HUDEP-2 (cell line): ENCODE measurements at regions not wholly inside any gene's neighbourhood (a gene's known extent, or its start where the extent isn't known, plus 50 kb on each side); places are given as distances from the start of the nearest gene placed in this dataset.
A peak's percentile ranks its signal among the peaks of the same experiment; 100 is the strongest.
"Not testable (repeated sequence)": the region's sequence is repeated elsewhere in the genome, so short reads cannot be mapped to it uniquely, and the experiment has no call there.

Experiments
- DNase-seq, 76 experiments: peaks; one replicate each; lab custom pipeline; 2025; ENCODE audit not compliant: unreplicated experiment in 76 of 76; lab: John Stamatoyannopoulos, UW

DNA sequence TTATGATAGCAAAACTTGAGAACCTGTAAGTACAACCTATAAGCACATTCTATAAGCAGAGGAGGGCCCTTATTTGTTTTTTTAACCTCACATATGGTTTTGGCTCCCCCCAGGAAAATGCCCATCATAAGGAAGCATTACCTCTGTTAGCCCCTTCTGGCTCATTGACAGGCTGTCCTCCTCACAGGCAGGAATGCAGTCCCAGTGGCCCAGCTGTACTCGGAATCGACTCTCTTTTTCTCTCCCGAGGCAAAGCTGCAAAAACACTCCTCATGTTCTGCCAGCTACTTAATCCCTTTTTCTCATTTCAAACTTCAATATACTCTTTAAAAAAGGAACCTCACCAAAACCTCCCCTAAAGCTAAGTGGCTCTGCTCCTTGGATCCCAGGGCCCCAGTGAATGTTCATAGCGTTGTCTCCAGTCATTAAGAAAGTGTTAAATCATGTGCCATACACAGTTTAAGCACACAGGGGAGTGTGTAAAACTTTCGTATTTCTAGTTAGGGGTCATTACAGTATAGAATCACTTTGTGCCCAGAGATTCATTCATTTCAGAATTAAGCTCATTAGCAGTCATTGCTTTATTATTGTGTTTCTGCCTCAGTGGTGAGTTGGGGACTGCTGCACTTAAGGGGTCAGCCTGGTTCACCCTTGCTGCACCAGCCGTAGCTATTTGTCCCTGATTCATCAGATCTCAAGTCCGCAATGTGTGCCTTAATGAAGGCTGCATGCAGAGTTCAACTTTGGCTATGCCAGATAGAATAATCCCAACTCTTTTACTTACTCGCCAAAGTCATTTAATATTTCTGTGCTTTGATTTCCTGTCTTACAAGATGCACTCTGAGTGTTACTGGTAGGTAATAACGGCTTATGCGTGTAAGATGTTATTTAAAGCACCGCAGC lies 57.6 kb downstream of the JRKL start:
- no peak for DNase-seq

DNA sequence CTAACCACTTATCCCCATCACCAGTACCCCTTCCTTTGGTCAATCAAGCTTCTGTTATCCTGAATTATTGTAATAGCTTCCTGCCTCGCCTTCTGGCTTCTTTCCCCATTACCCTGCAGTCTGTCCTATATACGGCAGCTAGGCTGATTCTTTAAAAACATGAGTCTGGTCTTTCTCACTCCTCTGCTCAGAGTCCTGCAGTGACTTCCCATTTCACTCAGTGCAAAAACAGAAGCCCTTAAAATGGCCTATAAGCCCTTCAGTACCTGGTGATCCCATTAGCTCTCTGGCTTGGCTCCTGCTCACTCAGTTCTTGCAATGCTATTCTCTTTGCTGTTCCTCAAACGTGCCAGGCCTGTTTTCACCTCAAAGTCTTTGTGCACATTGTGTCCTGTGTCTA lies 58.4 kb downstream of the JRKL start:
- DNase-seq: no peak

DNA sequence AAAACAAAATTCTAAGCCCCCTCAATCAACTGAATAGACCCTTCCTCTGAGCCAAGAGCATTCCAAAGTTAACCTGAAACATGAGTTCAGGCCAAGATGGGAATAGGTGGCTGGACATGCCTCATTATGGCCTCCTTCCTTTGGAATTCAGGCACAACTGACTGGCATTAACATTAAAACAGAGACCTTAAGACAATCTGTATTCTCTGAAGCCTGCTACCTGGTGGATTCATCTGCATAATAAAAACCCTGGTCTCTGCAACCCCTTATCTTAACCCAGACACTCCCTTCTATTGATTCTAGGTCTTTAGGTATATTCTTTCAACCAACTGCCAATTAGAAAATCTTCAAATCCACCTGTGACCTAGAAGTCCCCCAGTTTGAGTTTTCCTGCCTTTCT lies 66.3 kb downstream of the JRKL start:
- no peak for DNase-seq

DNA sequence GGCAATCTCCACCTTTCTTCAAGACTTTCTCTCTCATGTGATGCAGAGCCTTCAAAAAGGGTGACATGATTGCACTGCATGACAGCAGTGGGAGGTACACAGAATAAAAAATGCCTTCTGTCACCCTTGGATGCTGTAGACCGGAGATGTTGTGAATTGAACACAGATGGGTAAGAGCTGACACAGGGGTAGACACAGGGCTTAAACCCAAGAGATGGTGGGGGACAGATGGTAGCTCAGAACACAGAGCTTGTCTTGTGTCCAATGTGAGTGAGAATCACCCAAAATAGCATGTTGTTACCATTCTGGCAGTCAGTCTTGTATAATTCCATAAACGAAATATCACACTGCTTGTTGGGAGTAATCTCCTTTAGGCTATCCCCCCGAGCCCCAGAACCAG lies 69.9 kb downstream of the JRKL start:
- DNase-seq: no peak

DNA sequence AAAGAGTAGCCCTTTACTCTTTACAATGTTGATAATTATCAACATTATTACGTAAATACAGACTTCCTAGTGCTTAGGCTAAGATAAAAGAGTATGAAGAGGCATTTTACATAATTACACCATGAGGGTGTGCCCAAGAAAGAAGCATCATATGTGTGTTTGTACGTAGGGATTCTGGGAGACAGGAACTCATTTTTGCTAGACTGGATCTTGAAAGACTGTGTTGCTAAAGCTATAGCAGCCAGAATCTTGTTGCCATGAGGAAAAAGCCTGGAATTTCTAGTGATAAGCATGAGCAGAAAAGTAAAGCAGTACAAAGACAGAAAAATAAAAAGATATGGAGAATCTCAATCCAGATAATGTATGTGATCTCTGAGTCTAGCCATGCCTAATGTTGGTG lies 72.1 kb downstream of the JRKL start:
- DNase-seq: no peak

DNA sequence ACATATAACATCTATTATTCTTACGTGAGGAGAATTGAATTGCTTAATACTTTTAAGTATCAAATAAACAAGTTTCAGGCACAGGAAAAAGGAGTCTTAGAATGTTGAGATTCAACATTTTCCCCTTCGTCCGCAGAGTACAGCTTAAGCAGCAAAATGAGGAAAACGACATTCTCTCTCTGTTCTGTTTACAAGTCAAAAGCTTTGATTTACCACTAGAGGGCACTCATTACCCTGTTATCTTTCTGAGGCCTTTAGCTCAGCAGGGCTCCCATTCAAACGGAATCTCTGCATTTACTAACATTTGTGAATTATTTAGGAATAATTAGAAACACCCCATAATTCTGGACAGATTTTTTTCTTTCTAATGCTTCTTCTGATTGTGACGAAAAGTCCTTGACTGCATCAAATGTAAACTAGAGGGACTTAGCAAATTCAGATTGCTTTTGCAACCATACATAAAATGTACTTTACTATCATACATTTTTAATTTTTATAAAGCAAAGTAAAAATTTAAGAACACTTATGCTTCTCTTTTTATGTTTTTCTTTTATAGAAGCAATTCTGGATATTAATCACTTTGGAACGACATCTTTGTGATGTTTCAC lies 75.0 kb downstream of the JRKL start:
- DNase-seq: peak in 29 of 76 experiments; percentile 2 to 64 (median 28)

DNA sequence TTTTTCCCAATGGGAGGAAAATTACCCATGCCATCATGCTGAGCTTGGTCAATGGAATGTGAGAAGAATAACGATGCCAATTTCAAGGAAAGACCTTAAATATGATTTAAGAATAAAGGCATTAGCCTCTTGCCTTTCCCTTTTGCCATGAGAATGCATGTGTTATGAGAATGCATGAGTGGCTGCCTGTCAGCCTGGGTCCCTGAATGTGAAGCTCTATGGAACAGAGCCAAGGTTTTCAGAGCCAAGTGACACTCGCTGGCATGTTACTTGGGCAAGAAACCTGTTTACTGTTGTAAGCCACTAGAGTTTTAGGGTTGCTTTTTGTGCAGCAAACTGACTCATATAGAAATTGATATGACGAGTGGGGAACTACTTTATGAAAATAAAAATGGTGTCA lies 75.7 kb downstream of the JRKL start:
- no peak for DNase-seq

DNA sequence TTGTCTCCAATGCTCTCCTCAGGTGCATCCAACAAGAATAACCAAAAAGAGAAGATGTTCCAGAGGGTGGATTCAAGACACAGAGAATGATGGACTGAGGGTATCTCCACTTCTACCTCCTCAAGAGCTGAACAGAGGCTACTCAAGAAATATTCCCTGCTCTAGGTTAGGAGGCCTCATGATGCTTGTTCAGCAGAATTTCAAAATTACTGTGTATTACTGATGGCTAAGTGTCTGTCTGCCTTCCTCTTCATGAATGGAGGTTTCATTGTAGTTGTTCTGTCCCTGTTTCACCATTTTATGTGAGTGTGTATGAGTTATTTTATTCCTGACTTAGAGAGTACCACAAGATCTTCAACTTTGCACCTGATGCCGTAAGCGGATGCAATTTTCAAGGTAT lies 76.8 kb downstream of the JRKL start:
- DNase-seq: no peak

DNA sequence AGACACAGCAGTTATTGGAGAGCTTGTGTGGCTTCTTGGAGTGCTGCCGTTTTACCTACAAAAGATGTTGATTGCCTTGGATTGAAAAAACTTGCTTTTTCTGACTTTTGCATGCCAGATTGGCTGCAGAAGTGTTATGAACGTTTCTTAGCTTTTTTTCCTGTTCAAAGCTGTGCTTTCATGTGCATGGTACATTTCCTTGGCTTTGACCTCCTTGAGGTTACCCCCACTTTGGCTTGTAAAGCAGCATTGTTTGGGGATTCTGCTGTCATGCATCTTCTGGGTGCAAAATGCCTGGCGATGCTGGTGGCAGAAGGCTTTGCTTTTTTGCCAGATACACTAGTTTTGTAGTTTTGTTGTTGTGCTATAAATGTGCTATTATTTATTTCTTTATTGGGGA lies 80.0 kb downstream of the JRKL start:
- DNase-seq: no peak

DNA sequence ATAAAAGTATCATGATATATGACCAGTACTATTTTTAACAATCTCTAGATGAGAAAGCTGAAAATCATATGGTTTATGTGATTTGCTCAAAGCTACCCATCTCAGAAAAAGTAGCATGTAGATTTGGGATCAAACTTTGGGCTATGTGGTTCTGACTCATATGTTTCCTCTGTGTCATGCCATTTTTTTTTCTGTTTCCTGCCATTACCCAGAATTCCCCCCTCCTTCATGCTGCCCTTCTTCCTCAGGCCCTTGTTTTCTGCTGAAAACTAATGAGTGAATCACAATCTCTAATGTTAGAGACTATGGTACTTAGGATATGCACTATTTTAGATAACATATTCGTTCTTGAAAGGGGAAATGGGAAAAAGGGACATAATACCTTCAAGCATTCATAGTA lies 80.7 kb downstream of the JRKL start:
- DNase-seq: no peak

DNA sequence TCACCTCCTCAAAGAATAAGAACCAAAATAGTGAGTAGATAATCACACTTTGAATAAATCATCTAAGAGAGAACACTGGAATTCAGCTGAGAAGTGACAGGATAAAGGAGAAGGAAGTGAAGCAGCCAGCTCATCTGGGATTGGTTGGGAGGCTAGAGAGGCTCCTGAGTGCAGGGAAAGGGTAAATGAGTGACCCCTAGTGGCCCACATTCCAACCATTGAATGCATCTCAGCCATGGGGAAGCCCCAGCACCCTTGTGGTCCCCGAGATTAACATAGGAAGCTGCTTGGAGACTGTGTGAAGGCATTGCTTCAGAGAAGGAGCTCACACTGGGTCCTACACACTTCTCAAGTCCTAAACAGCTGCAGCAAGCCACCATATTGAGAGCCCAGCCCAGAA lies 82.3 kb downstream of the JRKL start:
- DNase-seq: no peak

DNA sequence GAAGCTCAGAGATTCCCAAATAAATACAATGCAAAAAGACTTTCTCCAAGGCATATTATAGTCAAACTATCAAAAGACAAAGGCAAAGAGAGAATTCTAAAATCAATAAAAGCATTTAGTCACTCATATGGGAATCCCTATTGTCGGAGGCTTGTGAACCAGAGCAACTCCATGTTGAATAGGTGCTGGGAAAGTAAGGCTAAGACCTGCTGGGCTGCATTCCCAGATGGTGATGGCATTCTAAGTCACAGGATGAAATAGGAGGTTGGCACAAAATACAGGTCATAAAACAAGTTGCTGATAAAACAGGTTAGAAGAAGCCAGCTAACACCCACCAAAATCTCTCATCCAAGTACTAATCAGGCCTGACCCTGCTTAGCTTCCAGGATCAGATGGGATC lies 84.5 kb downstream of the JRKL start:
- DNase-seq: no peak

DNA sequence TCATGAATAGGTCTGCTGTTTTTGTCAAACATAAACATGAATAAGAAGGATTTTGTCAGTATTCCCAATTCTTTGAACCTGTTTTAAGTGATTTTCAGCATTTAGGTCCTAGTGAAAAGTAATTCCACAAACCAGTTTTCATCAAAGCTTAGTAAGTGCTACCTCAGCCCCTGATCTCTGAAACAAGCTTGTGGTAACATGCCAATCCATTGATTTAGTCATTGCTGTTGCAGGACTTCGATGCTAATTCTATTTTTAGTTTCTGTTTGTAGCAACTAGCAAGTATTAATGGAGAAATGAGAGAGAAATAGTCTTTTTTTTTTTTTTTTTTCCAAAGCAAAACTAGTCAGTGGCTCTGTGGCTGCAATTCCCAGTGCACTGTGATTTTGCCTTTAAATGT lies 91.4 kb downstream of the JRKL start:
- DNase-seq: no peak

DNA sequence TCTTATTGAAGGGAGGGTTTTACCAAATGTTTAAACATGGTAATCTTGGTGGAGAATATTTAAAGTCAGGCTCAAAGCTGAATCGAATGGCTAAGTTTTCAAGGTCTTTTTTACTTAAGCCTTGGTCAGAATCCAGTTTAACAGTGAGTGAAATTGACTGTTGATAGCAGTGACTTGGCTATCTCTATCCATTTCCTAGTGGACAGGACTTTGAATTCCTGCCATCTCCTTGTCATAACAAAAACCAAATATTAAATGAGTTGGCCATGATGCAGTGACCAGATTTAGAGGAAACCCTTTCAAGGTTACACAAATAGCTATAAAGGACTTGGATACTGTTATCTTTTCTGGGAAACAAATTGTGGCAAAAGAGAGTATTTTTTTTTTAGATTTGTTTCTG lies 92.0 kb downstream of the JRKL start:
- no peak for DNase-seq

DNA sequence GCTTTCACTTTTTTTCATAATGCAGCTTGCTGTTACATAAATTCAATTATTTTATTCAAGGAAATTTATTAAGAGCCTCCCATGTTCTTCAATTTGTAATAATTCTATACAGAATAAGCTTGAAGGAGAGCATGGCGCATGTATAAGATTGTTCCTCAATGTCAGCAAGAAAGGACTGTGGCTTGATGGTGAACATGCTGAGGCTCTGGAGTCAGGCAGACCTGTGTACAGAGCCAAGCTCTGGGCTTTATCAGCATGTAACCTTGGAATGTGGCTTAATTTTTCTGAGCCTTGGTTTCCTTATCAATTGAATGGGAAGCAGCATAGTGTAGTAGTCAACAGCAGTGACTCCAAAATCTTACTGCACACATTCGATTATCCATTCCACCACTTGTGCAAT lies 92.4 kb downstream of the JRKL start:
- DNase-seq: no peak

DNA sequence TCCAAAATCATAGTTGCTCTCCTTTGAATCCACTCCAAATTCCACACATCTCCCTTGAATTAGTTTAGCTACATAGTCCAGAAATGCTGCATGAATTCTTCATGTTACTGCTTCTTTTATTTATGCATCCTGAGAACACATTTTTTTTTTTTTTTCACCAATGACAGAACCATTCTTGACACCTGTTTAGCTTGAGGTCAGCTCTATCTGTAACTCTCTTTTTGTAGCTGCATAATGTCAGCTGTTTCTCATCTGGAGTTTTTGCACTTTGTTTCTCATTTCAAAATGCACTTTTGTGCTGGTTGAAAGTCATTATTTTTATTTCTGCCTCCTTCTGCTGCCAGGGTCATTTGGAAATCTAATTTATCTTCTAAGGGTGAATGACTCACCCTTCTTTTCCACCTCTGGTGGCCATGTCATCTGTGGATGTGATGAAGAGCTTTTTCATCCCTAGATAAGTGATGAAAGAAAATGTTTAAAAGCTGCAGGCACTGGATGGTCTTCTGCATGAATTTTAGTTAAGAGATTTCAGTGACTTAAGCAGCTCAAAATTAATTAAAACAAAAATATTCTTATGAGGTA lies 93.7 kb downstream of the JRKL start:
- no peak for DNase-seq

DNA sequence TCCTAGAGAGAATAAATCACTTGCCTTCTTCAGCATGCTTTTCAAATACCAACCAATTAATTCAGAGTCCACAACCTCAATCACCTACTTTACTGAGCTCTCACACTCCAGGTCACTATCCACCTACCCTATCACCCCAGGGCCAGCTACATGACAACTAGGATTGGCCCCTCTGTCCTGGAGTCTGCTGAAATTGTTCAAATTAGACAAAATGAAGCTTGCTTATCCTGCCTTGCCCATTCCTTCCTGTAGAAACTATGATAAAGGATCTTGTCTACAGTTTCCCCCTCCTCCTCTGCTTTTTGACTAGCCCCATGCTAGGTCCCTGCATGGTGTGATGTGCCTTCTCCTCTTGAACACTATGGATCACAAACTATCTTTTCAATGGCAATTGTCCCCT lies 94.5 kb downstream of the JRKL start:
- no peak for DNase-seq

DNA sequence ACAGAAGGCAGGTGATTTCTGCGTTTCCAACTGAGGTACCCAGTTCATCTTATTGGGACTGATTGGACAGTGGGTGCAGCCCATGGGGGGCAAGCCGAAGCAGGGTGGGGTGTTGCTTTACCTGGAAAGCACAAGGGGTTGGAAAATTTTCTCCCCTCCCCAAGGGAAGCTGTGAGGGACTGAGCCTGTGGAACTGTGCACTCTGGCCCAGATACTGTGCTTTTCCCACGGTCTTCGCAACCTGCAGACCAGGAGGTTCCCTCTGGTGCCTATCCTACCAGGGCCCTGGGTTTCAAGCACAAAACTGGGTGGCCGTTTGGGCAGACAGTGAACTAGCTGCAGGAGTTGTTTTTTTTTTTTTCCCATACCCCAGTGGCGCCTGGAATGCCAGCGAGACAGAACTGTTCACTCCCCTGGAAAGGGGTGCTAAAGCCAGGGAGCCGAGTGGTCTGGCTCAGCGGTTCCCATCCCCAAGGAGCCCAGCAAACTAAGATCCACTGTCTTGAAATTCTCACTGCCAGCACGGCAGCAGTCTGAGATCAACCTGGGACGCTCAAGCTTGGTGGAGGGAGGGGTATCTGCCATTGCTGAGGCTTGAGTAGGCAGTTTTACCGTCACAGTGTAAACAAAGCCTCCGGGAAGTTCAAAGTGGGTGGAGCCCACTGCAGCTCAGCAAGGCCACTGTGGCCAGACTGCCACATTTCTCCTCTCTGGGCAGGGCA lies 97.2 kb downstream of the JRKL start:
- no peak for DNase-seq

DNA sequence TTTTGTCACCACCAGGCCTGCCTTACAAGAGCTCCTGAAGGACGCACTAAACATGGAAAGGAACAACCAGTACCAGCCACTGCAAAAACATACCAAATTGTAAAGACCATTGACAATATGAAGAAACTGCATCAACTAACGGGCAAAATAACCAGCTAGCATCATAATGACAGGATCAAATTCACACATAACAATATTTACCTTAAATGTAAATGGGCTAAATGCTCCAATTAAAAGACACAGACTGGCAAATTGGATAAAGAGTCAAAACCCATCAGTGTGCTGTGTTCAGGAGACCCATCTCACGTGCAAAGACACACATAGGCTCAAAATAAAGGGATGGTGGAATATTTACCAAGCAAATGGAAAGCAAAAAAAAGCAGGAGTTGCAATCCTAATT lies 99.1 kb downstream of the JRKL start:
- DNase-seq: not testable (repeated sequence)

DNA sequence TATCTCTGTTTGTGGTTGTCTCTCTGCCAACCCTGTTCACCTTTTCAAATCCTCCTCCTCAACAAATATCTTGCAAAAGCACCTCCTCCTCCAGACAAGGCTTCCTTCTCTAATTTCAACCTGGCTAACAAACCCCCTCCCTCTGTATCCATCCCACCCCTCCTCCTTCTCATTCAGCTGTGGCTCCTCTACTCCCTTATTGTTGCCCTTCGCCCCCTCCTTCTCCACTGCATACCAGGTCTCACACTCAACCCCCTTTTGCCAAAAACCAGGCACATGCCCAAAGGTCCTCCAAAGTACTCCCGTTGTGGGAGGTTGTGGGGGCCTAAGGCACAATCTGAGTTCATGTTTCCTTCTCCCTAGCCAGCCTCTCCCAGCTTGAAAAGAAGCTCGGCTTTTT lies 110.6 kb downstream of the JRKL start:
- DNase-seq: no peak

DNA sequence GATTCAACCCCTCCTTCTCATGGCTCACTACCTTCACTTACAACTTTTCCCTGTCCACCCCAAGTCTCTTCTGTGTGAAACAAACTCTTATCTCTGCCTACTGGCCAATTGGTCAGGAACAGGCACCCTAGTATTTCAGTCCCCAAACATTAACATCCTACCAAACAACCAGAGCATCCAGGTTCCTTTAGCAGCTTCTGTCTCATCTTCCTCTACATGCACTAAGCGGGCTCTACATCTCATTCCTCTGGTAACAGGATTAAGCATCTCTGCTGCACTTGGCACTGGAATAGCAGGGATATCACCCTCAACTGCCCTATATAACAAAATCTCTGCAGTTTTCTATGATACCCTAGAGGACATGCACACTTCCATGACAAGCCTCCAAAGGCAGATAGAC lies 116.2 kb downstream of the JRKL start:
- DNase-seq: no peak
